ENCODE measurements at regions not wholly inside any gene's neighbourhood (a gene's known extent, or its start where the extent isn't known, plus 50 kb on each side); places are given as distances from the start of the nearest gene placed in this dataset.

DNA sequence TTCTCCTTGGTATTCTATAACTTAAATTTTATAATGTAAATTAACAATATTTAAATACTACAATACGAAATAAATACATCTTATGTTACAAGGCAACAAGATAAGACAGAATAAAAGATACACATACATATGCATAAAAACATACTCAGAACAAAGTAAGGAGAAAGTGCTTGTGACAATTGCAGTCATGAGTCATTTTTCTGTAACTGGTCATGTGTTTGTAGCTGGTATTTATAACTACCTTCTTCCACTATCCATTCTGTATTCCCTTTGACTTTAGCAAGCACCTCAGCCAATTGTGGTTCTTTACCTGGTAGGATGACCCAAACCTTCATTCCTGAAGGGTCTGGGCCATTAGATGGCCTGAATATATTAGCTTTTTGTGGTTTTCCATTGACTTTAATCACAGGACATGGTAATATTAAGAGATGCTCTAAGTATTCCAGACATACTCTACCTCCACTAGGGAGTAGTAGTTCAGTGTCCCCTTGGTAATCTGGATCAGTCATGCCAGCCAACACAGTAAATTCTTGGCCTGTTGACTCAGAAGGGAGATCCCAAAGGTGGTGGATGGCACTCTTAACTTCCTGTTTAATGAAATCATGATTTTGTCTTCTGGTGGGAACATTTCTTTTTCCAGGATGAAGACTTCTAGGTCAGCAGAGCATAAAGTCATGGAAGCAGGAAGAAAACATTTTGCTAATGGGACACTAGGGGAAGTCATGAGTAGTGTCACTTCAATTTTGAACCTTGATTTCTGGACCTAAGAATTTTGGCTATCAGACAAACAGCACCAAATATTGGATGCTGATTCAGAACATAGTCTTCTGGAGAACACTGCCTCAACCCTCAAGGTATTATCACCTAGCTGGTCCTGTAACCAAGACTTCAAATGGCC is 733.7 kb upstream of the IGFBP3 start:
- TF ChIP-seq POLR2AphosphoS5 (IDR thresholded peaks at IDR 0.05; ENCODE audit: low read depth, low read length) (no peak), REST (IDR thresholded peaks at IDR 0.05; ENCODE audit: insufficient read depth in 1 of 2, low read depth in 2 of 2, low read length in 2 of 2) (no peak), TAF1 (IDR thresholded peaks at IDR 0.05; ENCODE audit: borderline replicate concordance, insufficient read depth, low read length) (no peak), SIN3A (IDR thresholded peaks at IDR 0.05; ENCODE audit: borderline replicate concordance, insufficient read depth, low read length) (no peak), FOXP2 (optimal IDR thresholded peaks at IDR 0.05; ENCODE audit: borderline replicate concordance, extremely low read depth, extremely low read length, insufficient read depth) (no peak)

DNA sequence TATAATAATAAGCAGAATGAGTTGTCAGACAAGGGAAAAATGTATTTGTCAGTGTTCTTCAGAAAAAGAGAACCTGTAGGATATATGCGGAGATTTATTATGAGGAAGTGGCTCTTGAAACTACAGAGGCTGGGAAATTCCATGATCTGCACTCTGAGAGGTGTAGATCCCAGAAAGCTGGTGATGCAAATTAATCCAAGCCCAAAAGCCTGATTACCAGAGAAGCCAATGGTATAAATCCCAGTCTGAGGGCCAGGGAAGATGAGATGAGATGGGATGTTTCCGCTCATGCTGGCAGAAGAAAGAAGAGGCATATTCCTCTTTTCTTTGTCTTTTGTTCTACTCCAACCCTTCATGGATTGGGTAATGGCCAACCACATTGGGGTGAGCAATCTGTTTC is 732.8 kb upstream of the IGFBP3 start:
- TF ChIP-seq POLR2AphosphoS5 (IDR thresholded peaks at IDR 0.05; ENCODE audit: low read depth, low read length) (no peak), FOXP2 (optimal IDR thresholded peaks at IDR 0.05; ENCODE audit: borderline replicate concordance, extremely low read depth, extremely low read length, insufficient read depth) (no peak), TAF1 (IDR thresholded peaks at IDR 0.05; ENCODE audit: borderline replicate concordance, insufficient read depth, low read length) (no peak), REST (IDR thresholded peaks at IDR 0.05; ENCODE audit: insufficient read depth in 1 of 2, low read depth in 2 of 2, low read length in 2 of 2) (no peak), SIN3A (IDR thresholded peaks at IDR 0.05; ENCODE audit: borderline replicate concordance, insufficient read depth, low read length) (no peak)

DNA sequence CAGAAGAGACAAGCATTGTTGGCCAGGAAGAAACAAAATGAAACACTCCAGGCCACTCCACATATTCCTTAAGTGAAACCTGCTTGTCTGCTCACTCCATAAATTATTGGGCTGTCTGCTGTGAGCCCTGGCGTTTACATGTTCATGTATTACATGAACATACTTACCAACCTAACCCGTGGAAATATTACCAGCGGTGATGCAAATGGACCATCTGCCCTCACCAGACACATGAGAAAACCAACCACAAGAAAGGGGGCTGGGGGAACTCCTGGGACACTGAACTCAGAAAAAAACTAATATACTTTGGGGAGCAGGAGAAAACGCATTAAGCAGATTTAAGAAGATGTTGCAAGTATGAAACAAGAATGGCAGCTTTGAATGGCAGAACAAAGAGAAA is 731.2 kb upstream of the IGFBP3 start:
- TF ChIP-seq REST (IDR thresholded peaks at IDR 0.05; ENCODE audit: insufficient read depth in 1 of 2, low read depth in 2 of 2, low read length in 2 of 2) (no peak), TAF1 (IDR thresholded peaks at IDR 0.05; ENCODE audit: borderline replicate concordance, insufficient read depth, low read length) (no peak), SIN3A (IDR thresholded peaks at IDR 0.05; ENCODE audit: borderline replicate concordance, insufficient read depth, low read length) (no peak), FOXP2 (optimal IDR thresholded peaks at IDR 0.05; ENCODE audit: borderline replicate concordance, extremely low read depth, extremely low read length, insufficient read depth) (no peak), POLR2AphosphoS5 (IDR thresholded peaks at IDR 0.05; ENCODE audit: low read depth, low read length) (no peak)

- TF ChIP-seq FOXP2 (optimal IDR thresholded peaks at IDR 0.05; ENCODE audit: borderline replicate concordance, extremely low read depth, extremely low read length, insufficient read depth) (no peak), POLR2AphosphoS5 (IDR thresholded peaks at IDR 0.05; ENCODE audit: low read depth, low read length) (no peak), TAF1 (IDR thresholded peaks at IDR 0.05; ENCODE audit: borderline replicate concordance, insufficient read depth, low read length) (no peak), SIN3A (IDR thresholded peaks at IDR 0.05; ENCODE audit: borderline replicate concordance, insufficient read depth, low read length) (no peak), REST (IDR thresholded peaks at IDR 0.05; ENCODE audit: insufficient read depth in 1 of 2, low read depth in 2 of 2, low read length in 2 of 2) (no peak)
Measured at GRCh38 chr7:46651561-46652088, 730.6 kb upstream of the IGFBP3 start.
